ENCODE measurements at regions not wholly inside any gene's neighbourhood (a gene's known extent, or its start where the extent isn't known, plus 50 kb on each side); places are given as distances from the start of the nearest gene placed in this dataset.

DNA sequence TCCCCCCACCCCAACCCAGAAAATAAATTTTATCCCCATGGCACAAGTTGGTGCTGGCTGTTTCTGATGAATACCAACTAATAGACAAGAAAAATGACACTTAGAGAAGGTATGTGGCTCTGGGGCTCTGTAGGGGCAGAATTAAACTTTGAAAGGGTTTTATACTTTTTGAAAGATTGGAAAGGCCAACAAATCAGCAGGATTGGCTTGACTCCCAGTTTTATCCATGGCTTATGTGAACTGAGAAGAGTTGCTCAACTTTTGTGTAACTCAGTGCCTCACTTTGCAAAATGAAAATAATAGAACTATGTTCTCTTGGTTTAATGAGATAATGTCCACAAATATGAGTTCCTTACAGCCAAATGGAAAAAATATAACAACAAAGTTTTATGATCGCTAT is 288.9 kb upstream of the KIF2A start:
- TF ChIP-seq, protein P1, sequence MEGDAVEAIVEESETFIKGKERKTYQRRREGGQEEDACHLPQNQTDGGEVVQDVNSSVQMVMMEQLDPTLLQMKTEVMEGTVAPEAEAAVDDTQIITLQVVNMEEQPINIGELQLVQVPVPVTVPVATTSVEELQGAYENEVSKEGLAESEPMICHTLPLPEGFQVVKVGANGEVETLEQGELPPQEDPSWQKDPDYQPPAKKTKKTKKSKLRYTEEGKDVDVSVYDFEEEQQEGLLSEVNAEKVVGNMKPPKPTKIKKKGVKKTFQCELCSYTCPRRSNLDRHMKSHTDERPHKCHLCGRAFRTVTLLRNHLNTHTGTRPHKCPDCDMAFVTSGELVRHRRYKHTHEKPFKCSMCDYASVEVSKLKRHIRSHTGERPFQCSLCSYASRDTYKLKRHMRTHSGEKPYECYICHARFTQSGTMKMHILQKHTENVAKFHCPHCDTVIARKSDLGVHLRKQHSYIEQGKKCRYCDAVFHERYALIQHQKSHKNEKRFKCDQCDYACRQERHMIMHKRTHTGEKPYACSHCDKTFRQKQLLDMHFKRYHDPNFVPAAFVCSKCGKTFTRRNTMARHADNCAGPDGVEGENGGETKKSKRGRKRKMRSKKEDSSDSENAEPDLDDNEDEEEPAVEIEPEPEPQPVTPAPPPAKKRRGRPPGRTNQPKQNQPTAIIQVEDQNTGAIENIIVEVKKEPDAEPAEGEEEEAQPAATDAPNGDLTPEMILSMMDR (IDR thresholded peaks at IDR 0.05) = no peak
- no peak for TF ChIP-seq POLR2A (IDR thresholded peaks at IDR 0.05)

Measured in testis (tissue), 2 donors.